Activated T-cell treated with anti-CD3 and anti-CD28 coated beads for 48 hours (primary cell): ENCODE measurements at regions not wholly inside any gene's neighbourhood (a gene's known extent, or its start where the extent isn't known, plus 50 kb on each side); places are given as distances from the start of the nearest gene placed in this dataset.
"Not testable (repeated sequence)": the region's sequence is repeated elsewhere in the genome, so short reads cannot be mapped to it uniquely, and the experiment has no call there.

ENCODE experiments used
- DNase-seq: peaks from one replicate; pipeline ENCODE4 v3.0.0-alpha.2; 2020; ENCODE audit warnings: low read depth

DNA sequence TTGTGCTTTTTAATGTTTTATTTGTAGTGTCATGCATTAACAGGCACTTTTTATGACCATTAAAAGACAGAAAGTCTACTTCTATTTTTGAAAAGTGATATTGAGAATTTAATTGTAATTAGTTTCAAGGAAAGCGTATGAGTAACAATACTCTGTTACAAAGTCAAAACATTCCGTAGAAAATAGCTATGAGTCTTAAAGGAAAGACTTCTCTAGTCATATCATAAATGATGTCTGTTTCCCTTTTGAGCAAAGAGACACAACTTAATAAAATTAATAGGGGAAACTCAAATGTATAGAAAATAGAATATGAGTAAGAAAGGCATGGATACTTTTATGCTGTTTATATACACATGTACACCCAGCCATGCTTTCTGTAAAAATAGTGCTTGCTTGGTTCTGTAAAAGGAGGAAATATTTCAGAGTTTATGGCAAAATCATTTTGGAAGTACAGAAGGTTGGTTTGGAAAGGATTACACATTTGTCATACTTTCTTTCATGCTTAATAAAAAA lies 107.8 kb upstream of the AHI1 start:
- no peak for DNase-seq

DNA sequence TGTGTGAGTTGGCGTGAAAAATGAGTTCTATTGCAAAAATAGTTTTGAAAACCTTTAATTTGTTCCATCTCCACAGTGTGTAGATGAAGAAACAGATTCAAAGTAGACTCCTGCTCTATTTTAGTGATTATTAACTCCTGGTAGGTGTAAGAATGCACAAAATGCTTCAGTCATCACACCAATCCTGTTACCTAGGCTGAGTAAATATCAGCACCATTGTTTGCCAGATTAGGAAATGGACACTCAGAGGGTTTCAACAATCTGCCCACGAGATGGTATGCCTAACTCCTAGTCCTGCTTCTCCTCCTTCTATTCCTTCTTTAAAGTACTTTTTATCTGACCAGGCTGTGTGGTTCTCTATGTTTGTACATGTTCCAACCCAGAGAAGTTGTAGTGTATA lies 108.9 kb upstream of the AHI1 start:
- DNase-seq = no peak

DNA sequence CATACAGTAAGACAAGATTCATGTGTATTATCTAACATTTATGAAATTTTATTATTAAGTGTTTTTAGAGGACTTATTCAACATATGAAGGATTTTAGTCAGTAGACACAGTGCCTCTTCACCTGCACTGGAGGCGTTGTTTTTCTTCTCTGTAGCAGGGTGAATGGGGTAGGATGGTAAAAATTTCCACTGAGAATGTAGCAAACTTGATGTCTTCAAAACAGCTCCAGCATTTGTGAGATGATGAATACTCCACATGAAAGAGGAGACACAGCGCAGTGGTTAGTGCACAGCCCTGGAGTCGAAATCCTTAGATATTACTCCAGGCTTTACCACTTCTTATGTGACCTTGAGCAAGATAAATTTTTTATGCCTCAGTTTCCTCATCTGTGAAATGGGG lies 110.5 kb upstream of the AHI1 start:
- no peak for DNase-seq

DNA sequence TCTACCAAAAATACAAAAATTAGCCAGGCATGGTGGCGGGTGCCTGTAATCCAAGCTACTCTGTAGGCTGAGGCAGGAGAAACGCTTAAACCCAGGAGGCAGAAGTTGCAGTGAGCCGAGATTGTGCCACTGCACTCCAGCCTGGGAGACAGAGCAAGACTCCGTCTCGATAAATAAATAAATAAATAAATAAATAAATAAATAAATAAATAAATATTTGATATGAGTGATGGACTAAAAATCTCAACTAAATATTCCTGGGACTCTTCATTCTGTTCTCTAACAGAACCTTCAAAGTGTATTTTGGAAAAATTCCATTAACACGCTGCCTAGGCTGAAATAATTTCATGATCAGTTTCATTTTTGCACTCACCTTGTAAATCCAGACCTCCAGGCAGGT lies 112.7 kb upstream of the AHI1 start:
- DNase-seq = not testable (repeated sequence)

DNA sequence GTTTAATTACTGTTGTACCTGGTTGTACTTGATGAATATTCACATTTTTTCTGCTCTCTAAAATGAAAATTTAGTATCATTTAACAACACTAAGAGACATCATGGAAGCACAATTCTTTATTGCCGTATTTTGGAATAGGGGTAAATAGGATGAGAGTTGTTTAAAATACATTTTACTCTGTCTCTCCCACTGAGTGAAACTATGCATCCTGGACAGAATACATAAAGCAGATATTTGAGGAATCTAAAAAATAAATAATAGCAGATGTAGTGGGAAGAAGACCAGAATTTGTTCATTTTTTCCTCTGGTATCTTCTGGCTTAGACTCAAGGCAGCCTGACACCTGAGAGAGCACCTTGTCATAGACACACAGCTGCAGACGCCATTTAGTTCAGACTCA lies 119.1 kb upstream of the AHI1 start:
- no peak for DNase-seq

DNA sequence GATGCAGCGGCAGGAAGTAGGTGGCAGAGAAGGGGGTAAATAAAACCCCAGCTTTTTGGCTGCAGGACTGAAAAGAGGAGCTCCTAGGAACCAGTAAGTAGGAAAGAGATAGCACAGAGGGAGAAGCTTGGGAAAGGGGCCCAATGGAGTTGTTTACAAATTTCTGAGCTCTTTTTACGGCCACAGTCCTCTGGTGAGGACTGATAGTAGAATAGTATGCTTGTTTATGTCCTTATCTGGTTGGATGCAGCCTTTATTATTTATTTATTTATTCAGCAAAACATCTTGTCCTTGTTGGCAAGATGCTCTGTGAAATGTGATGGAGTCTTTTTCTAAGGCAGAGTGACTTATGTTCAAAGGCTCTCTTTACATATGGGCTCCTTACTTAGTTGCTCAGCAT lies 119.7 kb upstream of the AHI1 start:
- DNase-seq = no peak

DNA sequence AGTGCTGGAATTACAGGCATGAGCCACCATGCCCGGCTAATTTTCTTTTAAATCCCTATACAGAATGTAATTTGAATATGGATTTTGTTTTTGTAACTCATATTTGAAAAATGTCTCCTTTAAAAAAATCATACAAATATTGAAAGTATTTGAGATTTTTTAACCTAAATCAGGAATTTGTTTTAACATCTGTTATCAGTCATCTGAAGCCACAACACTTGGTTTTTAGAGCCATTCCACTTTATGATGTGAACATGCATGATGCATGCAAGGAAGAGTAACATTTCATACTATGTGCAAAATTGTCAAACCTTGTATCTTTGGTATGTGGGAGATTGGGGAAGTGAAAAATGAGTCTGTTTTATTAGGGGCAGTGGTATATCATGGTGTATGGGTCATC lies 124.5 kb upstream of the AHI1 start:
- no peak for DNase-seq

DNA sequence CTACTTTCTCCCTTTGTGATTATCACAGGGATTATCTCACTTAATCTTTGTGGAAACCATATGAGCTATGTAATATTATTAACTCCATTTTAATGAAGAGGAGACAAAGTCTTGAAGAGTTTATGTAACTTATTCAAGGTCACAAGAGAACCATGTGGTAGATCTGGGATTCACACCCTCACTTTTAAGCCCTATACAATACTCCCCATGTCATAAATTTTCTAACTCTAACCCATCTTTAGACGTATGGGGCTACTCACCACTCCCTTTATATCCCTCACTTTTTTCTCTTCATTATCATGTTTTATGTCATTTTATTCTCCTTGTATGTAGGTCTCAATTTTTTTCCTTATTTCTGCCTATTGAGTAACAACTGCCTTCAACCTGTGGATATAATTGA lies 126.4 kb upstream of the AHI1 start:
- no peak for DNase-seq

DNA sequence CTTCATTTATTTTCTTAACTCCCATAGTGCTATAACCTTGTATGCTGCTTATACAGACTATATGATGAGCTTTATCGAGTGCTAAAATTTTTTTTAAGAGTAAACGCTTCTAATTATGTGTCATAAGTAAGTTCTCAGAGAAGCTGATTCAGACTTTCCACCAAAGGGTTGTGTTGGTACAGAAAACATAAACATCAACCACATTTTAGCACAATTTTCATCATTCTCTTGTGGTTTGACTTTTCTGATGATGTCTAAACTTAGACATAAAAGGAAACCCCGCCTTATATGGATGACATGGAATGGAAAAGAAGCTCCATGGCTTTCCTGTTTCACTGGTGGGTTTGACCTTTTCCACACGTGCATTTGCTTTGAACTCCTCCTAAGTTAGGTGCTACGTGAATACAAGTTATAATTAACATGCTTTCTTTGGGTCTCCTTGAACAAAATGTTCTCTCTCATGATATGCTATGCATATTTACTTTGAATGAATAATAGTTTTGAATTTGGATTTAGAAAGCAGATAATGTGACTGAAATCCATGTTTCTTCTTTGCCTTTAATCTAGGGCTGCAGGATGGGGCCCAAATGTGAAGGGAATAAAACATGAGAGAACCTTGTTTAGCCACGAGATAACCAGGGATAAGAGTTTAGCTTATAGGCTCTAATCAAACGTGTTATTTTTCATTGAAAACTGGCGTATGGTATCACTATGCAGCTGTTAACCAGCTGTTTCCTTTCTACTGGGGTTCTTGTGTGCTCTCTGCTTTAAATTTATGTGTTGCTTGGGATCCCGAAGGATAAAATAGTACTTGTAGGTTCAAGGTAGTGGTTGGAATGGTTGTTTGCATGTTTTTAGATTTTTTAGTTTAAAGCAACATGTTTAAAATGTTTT lies 127.1 kb upstream of the AHI1 start:
- no peak for DNase-seq

DNA sequence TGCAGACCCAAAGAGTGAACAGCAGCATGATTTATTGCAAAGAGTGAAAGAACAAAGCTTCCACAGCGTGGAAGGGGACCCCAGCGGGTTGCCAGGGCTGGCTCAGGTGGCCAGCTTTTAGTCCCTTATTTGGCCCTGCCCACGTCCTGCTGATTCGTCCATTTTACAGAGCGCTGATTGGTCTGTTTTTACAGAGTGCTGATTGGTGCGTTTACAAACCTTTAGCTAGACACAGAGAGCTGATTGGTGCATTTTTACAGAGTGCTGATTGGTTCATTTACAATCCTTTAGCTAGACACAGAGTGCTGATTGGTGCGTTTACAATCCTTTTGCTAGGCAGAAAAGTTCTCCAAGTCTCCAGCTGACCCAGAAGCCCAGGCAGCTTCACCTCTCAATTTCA lies 128.5 kb upstream of the AHI1 start:
- not testable (repeated sequence) for DNase-seq

DNA sequence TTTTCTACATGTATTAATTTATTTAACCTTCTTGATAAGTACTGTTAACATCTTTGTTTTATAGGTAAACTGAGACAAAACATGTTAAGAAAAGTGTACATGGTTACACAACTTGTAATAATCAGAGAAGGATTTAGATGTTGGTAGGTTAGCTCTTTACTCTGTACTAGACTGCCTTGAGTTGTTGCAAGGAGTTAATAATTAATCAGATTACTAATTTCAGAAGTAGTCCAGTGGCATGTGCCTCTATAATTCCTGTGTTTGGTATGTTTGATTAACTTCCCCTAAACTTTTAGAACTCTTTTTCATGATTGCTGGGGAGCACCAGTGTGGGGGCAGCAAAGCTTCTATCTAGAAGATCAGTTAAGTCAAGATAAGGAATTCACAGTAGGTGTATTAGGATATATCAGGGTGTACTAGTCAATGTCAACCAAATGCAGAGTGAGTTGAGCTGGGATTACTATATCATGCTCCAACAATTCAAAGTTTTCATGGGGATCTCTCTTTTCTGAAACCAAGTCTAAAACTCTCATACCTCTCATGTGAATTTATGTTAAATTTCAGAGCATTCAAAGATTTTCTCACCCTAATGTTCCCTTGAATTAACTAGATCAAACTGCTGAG lies 129.7 kb upstream of the AHI1 start:
- no peak for DNase-seq

DNA sequence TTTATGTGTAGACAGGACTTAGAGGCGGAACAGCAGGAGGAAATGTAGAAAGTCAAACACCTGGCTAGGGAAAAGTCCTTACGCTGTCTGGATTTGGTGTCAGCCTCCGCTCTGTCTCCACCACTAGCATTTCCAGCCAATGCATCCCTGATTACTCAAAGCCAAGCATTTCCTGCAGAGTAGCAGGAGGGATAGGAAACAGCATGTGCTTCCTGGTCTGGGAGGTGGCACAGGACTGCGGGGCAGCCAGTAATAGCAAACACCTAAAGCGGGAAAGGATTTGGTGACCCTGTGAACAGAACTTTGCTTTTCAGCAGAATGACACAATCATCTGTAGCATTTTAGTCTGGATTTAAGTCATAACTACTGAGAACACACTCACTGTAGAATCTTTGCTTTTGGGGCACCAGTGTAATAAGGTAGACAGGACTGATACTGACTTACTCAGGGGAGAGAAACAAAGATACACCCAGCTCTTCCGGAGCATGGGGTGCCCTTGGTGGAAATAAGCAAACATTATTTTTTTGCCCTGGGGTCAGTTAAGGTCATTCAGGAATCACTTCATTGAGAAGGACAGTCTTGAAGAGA lies 133.3 kb upstream of the AHI1 start:
- DNase-seq = no peak

DNA sequence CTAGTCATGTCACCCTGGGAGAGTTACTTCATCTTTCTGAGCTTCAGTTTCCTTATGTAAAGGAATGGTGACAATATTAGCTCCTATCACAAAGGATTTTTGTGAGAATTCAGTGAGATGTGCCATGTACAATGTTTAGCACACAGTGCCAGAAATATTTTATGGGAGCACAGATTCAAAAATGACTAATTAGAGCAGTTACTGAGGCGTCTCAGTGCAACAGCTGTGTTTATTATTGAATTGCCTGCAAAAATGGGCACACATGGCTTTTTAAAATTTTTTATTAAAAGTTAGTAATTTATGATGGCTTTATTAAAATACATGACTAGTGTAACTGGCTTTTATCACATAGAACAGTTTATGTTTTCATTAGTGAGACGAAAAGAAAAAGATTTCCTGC lies 134.3 kb upstream of the AHI1 start:
- no peak for DNase-seq

DNA sequence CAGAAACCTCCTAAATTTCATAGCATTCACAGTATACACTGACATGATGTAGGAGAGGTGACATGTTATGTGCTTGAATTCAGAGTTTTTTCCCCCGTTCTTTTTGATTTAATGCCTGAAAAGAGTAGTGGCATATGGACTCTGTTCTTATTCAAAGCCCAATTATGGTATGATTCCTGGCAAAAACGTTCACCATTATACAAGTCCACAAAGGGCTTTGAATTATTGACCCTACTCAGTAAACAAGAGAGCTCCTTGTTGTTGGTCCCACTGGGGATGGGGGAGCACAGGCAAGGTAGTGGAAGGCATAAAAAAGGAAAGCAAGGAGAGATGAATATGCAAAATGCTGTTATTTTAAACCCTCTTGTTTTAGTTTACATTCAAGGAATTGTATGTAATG lies 136.0 kb upstream of the AHI1 start:
- DNase-seq = no peak

DNA sequence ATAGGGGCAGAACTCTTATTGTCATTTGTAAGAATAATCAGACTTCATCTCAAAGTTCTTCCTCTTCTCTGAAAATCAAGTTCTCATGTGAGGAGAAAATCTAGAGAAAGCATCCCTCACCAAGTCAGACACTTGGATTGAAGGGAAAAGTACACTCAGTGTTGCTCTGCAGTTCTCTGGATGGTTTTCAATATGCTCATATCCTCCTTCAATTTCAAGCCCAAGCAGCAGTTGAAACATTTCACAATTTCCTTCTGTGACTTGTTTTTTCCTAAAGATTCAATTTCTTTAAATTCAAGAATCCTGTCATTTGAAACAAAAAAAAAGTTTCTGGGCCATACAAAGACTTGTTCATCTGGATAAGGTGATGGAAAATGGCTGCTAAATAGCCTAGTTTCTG lies 140.2 kb upstream of the AHI1 start:
- DNase-seq = no peak

DNA sequence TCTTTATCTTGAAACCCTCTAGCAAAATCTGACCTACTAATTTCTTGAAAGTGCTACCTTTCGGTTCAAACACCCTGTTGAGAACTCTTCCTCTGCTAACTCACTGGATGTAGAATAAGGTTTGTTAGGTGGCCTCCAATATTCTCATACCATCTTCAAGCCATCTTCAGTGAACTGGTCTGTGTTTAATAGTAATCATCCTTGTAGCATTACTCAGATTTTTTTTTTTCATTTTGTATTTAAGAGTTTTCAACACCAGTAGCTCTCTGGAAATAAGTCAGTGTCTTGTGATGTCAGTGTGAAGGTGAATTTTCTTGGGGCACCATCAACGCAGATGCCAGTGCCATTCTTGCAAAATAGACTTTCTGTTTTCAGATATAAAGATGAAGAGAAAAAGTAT lies 140.6 kb upstream of the AHI1 start:
- DNase-seq = no peak

DNA sequence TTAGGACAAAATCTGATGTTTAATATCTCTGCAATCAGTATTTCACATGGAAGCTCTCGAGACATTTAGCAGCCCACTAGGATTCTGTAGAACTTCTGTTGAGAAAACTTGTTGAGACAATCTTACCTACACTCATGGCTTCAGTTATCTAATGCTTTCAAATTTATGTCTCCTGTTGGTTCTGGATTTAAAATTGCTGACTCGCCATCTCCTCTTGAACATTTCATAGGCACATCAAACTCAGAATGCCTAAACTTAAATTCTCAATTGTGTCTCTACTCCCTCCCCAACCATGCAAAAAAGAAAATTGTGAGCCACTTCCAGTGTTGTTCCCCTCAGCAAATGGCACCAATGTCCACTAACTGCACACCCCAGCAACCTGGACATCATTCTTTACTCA lies 142.5 kb upstream of the AHI1 start:
- no peak for DNase-seq

DNA sequence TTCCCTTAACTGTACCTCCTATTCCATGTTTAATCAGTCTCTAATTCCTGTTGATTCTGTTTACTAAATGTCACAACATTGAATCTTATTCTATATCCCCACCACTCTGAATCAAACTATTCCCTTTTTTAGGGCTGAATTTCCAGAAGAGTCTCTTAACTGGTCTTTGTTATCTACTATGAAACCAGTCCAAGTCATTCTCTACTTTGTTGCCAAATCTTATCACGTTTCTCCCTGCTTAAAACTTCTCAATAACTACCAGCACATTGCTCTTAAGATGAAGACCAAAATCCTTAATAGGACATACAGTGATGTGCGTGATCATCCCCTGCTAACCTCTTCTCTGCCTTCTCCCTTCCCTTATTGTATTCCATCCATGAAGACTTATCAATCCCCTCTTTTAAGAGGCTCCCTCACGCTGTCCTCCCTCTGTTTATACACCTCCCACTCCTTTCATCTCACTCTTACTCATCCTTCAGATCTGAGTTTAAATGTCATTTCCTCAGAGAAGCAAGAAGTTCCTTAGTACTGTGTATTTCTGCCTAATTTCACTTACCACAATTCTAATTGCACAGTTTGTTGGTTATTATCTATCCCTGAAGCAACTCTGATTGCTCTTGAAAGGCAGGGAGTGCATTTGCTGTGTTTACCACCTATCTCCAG lies 143.0 kb upstream of the AHI1 start:
- DNase-seq = no peak

DNA sequence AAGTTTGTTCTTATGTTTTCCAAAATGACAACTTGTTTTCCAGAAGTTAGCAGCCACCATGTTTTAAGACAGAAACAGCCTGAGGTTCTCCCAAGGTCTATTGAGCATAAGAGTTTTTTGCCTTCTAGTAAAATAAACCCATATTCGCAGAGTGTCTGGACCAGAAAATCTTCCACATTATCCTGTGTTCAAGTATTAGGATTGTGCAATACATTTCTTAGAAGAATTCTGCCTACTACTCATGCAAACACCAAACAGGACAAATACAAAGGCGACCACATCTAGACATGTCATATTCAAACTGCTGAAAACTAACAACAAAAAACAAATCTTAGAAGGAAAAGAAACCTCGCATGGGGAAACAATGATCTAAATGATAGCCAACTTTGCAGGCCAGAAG lies 145.4 kb upstream of the AHI1 start:
- DNase-seq = no peak

DNA sequence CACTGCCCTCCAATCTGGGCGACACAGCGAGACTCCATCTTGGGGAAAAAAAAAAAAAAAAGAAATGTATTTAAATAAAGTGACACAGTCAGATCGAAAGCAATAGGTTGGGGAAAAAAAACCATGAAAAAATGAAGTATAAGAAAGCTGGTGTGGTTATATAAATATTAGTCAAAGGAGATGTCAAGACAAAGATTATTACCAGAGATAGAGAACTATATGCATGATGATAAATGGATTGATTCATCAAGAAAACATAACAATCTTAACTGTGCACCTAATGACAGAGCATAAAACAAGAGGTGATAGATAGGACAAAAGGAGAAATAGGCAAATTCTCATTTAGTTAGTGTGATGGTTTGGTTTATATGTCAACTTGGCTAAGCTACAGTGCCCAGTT lies 146.9 kb upstream of the AHI1 start:
- no peak for DNase-seq

DNA sequence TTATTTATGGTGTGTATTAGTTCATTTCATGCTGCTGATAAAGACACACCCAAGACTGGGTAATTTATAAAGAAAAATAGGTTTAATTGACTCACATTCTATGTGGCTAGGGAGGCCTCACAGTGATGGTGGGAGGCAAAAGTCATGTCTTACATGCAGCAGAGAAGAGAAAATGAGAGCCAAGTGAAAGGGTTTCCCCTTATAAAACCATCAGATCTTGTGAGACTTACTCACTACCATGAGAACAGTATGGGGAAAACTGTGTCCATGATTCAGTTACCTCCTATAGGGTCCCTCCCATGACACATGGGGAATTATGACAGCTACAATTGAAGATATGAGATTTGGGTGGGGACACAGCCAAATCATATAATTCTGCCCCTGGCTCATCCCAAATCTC lies 150.0 kb upstream of the AHI1 start:
- no peak for DNase-seq

DNA sequence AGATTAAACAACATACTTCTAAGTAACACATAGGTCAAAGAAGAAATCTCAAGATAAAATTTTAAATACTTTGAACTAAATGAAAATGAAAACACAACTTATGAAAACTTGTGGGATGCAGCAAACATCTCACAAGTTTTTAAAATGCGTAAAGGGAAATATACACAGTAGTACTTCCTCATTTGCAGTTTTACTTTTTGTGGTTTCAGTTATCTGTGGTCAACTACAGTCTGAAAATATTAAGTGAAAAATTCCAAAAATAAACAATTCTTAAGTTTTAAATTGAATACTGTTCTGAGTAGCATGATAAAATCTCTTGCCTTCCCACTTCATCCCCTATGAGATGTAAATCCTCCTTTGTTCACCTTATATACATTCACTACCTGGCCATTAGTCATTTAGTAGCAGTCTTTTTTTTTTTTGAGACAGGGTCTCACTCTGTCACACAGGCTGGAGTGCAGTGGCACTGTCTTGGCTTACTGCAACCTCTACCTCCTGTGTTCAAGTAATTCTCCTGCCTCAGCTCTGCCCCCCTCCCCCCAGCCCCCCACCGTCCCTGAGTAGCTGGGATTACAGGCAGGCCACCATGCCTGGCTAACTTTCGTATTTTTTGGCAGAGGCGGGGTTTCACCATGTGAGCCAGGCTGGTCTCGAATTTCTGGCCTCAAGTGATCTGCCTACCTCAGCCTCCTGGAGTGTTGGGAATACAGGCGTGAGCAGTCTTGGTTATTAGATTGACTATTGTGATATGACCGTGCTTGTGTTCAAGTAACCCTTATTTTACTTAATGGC lies 154.6 kb upstream of the AHI1 start:
- no peak for DNase-seq
